Esophagus muscularis mucosa (tissue), 4 donors: ENCODE measurements at regions not wholly inside any gene's neighbourhood (a gene's known extent, or its start where the extent isn't known, plus 50 kb on each side); places are given as distances from the start of the nearest gene placed in this dataset.

ENCODE experiments used
- CTCF ChIP-seq, 3 experiments: fragments of 200-600 bp in 2 of 3; fragments of 450-650 bp in 1 of 3; sonication (generic) in 2 of 3; IDR thresholded peaks; one replicate each; pipeline ENCODE4 v1.5.1; 2017 to 2019; ENCODE audit warnings: antibody characterized with exemption in 3 of 3, mild to moderate bottlenecking in 2 of 3, moderate library complexity in 1 of 3
- EP300 ChIP-seq: sonication (generic); formaldehyde crosslinking; IDR thresholded peaks from one replicate; pipeline ENCODE4 v1.6.1; 2017; ENCODE audit warnings: antibody characterized with exemption
- POLR2A ChIP-seq: fragments of 450-650 bp; IDR thresholded peaks from one replicate; pipeline ENCODE4 v1.6.1; 2017; ENCODE audit warnings: antibody characterized with exemption, moderate library complexity, mild to moderate bottlenecking, low read depth
- POLR2AphosphoS5 ChIP-seq, 2 donors: sonication (generic); formaldehyde crosslinking; IDR thresholded peaks; one replicate each; pipeline ENCODE4 v1.6.1; 2017; ENCODE audit warnings: antibody characterized with exemption in 2 of 2

- TF ChIP-seq POLR2AphosphoS5 (IDR thresholded peaks at IDR 0.05): no peak
- no peak for TF ChIP-seq POLR2A
- no peak for TF ChIP-seq CTCF (IDR thresholded peaks at IDR 0.05)
- TF ChIP-seq EP300: no peak
Measured at GRCh38 chr7:22667187-22667561, 59.8 kb upstream of the IL6 start.
